ENCODE measurements at regions not wholly inside any gene's neighbourhood (a gene's known extent, or its start where the extent isn't known, plus 50 kb on each side); places are given as distances from the start of the nearest gene placed in this dataset.

DNA sequence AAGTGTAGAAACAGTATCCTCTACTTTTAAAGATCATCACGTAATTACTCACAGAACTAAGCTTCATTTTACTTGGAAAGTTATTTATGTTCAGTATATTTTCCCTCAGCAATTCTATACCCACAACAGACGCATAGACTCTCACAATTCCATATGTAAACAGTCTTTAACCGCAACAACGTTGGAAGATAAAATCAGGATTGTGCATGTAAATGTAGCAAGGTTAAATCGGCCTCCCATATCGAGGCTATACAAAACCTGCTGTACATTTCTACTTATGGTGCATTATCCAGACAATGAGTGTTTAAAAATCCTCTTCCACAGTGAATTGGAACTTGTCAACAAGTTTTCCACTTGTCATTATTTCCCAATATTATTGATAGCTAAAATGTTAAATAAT lies 581.1 kb downstream of the SLC16A7 start:
- TF ChIP-seq, protein P1, sequence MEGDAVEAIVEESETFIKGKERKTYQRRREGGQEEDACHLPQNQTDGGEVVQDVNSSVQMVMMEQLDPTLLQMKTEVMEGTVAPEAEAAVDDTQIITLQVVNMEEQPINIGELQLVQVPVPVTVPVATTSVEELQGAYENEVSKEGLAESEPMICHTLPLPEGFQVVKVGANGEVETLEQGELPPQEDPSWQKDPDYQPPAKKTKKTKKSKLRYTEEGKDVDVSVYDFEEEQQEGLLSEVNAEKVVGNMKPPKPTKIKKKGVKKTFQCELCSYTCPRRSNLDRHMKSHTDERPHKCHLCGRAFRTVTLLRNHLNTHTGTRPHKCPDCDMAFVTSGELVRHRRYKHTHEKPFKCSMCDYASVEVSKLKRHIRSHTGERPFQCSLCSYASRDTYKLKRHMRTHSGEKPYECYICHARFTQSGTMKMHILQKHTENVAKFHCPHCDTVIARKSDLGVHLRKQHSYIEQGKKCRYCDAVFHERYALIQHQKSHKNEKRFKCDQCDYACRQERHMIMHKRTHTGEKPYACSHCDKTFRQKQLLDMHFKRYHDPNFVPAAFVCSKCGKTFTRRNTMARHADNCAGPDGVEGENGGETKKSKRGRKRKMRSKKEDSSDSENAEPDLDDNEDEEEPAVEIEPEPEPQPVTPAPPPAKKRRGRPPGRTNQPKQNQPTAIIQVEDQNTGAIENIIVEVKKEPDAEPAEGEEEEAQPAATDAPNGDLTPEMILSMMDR (conservative IDR thresholded peaks at IDR 0.05; ENCODE audit: control insufficient read depth, insufficient read depth, low read depth, low read length) = no peak
- H3K4me3 ChIP-seq (ENCODE audit: control insufficient read depth, low read depth, low read length) = no peak overlapping the region
- DNase-seq (ENCODE audit: low read depth) = no peak

GRCh38 chr12:60180298-60180697 lies 584.5 kb downstream of the SLC16A7 start:
- TF ChIP-seq, protein P1 (conservative IDR thresholded peaks at IDR 0.05; ENCODE audit: control insufficient read depth, insufficient read depth, low read depth, low read length) = no peak
- no peak overlapping the region for H3K4me3 ChIP-seq (ENCODE audit: control insufficient read depth, low read depth, low read length)
- DNase-seq (ENCODE audit: low read depth) = peak; percentile 6

GRCh38 chr12:60182354-60182753 lies 586.5 kb downstream of the SLC16A7 start:
- TF ChIP-seq, protein P1 (conservative IDR thresholded peaks at IDR 0.05; ENCODE audit: control insufficient read depth, insufficient read depth, low read depth, low read length) = no peak
- no peak overlapping the region for H3K4me3 ChIP-seq (ENCODE audit: control insufficient read depth, low read depth, low read length)
- no peak for DNase-seq (ENCODE audit: low read depth)

DNA sequence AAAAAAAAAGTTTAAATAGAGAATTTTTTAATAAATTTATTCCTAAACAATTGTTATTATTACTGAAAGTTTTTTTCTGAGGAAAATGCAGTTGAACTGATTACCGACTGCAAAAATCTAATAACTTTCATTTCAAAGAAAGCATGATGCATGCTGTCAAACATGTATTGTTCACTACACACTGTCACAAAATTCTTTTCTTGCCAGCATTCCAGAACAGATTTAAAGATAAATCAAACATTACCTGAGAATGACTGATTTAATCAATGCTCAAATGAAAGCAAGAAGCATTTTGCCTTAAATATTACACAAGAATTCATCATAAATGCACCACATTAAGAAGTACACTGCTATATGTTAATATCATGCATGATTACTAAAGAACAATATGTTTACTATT lies 588.3 kb downstream of the SLC16A7 start:
- no peak for DNase-seq (ENCODE audit: low read depth)
- no peak overlapping the region for H3K4me3 ChIP-seq (ENCODE audit: control insufficient read depth, low read depth, low read length)
- TF ChIP-seq, protein P1 (conservative IDR thresholded peaks at IDR 0.05; ENCODE audit: control insufficient read depth, insufficient read depth, low read depth, low read length) = no peak

DNA sequence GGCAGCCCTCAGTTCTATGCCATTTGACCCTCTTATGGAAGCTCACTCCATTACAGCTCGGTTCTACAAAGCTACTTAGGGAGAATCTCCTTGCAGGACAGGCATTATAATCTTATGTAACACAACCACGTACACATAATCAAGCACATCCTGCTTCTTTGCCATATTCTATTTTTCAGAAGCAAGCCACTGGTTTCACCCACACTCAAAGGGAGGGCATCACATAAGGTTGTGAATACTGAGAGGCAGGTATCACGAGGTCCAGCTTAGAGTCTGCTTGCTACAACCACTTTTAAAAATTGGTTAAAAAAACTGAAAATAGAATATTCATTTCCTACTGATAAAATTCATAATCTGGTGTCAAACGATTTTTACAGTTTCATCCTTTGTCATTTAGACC lies 589.2 kb downstream of the SLC16A7 start:
- DNase-seq (ENCODE audit: low read depth) = no peak
- H3K4me3 ChIP-seq (ENCODE audit: control insufficient read depth, low read depth, low read length) = no peak overlapping the region
- TF ChIP-seq, protein P1 (conservative IDR thresholded peaks at IDR 0.05; ENCODE audit: control insufficient read depth, insufficient read depth, low read depth, low read length) = no peak

- H3K4me3 ChIP-seq (ENCODE audit: control insufficient read depth, low read depth, low read length) = no peak overlapping the region
- TF ChIP-seq, protein P1 (conservative IDR thresholded peaks at IDR 0.05; ENCODE audit: control insufficient read depth, insufficient read depth, low read depth, low read length) = no peak
- no peak for DNase-seq (ENCODE audit: low read depth)
These were observed 595.4 kb downstream of the SLC16A7 start for GRCh38 chr12:60191271-60191670.

Data from fibroblast of mammary gland (primary cell).